Stimulated activated naive CD8-positive, alpha-beta T cell treated with anti-CD3 and anti-CD28 coated beads, Interleukin-15, Interleukin-2, amounts not matched to agents 100 ng/mL and 50 ng/mL, for 24 hours (primary cell): ENCODE measurements at regions not wholly inside any gene's neighbourhood (a gene's known extent, or its start where the extent isn't known, plus 50 kb on each side); places are given as distances from the start of the nearest gene placed in this dataset.

Source experiments
- H3K27ac Mint-ChIP-seq: one replicate; pipeline ENCODE4 v1.8.0; 2021; ENCODE audit warnings: mild to moderate bottlenecking, mixed read lengths
- H3K27me3 Mint-ChIP-seq: one replicate; pipeline ENCODE4 v1.8.0; 2021; ENCODE audit warnings: mixed read lengths
- H3K36me3 Mint-ChIP-seq: one replicate; pipeline ENCODE4 v1.8.0; 2021; ENCODE audit warnings: low read depth, mixed read lengths
- H3K4me1 Mint-ChIP-seq: one replicate; pipeline ENCODE4 v1.8.0; 2021; ENCODE audit warnings: low read depth, mixed read lengths
- H3K4me3 Mint-ChIP-seq: one replicate; pipeline ENCODE4 v1.8.0; 2021; ENCODE audit warnings: mild to moderate bottlenecking, mixed read lengths
- H3K9me3 Mint-ChIP-seq: one replicate; pipeline ENCODE4 v1.8.0; 2021; ENCODE audit warnings: mixed read lengths

DNA sequence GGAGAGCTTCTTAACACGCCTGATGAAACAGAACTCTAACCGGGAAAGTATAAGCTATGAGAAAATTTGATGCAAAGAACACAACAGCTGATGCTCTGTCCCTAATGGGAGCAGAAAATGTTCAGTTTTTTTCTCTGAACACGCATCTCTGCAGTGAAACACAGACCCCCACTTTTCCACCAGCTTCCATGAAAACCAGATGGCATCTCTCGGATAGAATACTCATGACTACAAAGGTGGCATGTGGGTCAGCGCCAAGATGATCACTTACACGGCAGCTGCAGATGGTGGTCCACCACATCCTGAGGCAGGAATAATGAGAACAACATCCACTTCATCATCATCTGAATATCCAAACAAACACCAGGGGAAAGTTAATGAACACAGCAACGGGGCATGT is 85.2 kb upstream of the CNR1 start:
- no peak overlapping the region for H3K4me3 Mint-ChIP-seq
- H3K9me3 Mint-ChIP-seq: peaks cover 11% of the 10 kb centered on the region
- no peaks in the 10 kb centered on the region for H3K36me3 Mint-ChIP-seq
- peaks cover 8% of the 10 kb centered on the region for H3K27me3 Mint-ChIP-seq
- H3K27ac Mint-ChIP-seq: no peak overlapping the region
- H3K4me1 Mint-ChIP-seq: no peaks in the 10 kb centered on the region

DNA sequence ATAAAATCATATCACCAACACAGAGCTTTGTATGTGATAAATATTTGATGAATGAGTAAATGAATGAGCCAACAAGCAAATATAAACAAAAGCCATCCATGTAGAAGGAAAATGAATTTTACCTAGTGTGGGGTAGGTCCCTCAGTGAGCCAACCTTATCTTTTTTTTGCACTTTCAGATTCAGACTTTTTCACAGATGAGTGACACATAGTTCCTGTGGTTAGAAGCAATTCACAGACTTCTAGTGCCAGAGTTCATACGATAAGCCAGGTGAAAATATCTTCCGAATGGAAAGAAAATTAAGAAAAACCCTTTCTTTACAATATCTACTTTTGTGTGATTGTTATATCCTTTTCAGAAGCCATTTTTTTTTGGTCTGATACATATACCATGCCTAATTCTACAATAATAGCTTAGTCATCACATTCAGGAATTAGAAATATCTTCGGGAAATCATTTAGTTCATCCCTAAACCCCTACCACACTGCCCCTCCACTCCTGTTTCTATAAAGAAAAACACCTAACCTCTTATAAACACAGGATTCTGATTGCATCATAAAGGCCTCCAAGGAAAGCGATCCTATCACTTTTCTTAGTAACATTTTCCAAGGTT is 82.7 kb upstream of the CNR1 start:
- Mint-ChIP-seq H3K27ac (no peak overlapping the region), H3K4me1 (no peaks in the 10 kb centered on the region), H3K9me3 (peaks cover 3% of the 10 kb centered on the region), H3K4me3 (no peak overlapping the region), H3K27me3 (peaks cover 8% of the 10 kb centered on the region), H3K36me3 (no peaks in the 10 kb centered on the region)

GRCh38 chr6:88246654-88247053 is 80.5 kb upstream of the CNR1 start:
- Mint-ChIP-seq H3K27ac (no peak overlapping the region), H3K27me3 (peaks cover 3% of the 10 kb centered on the region), H3K4me3 (no peak overlapping the region), H3K4me1 (no peaks in the 10 kb centered on the region), H3K9me3 (peaks cover 4% of the 10 kb centered on the region), H3K36me3 (no peaks in the 10 kb centered on the region)

DNA sequence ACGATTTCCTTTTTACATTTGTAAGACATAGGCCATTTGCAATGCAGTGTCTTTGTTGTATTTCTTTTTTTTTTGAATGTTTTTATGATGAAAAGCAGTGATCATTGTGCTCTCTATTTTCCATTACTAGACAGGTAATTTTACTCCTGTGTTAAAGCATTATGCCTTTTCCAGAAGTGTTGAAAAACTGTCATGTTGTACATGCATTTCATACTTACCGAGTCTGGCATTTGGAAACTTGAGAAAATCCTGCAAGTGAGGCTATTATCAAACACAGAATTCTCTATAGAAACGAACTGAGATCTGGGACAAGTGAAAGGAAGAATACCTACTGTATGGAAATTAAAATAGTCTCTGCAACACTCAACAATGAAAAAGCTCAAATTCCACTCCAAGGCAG is 78.6 kb upstream of the CNR1 start:
- peaks cover 3% of the 10 kb centered on the region for H3K27me3 Mint-ChIP-seq
- H3K4me3 Mint-ChIP-seq: no peak overlapping the region
- H3K4me1 Mint-ChIP-seq: no peaks in the 10 kb centered on the region
- H3K27ac Mint-ChIP-seq: no peak overlapping the region
- H3K9me3 Mint-ChIP-seq: peaks cover 4% of the 10 kb centered on the region
- no peaks in the 10 kb centered on the region for H3K36me3 Mint-ChIP-seq

DNA sequence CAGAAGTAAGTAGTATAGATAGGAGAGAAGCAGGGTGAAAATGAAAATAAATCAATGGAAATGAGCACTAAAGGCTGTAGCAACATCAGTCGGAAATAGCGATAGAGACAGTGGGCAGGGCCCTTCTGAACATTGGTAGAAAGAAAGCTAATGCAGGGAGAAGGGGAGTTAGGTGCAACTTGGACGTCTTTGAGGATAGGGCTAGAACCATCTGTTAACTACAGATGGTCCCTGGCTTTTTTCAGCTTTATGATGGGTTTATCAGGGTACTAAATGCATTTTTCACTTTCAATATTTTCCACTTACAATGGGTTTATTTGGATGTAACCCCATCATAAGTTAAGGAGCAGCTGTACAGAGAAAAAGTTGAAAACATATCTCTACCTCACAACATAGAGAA is 72.8 kb upstream of the CNR1 start:
- H3K4me3 Mint-ChIP-seq: no peak overlapping the region
- H3K4me1 Mint-ChIP-seq: no peaks in the 10 kb centered on the region
- H3K9me3 Mint-ChIP-seq: peaks cover 4% of the 10 kb centered on the region
- H3K36me3 Mint-ChIP-seq: no peaks in the 10 kb centered on the region
- H3K27me3 Mint-ChIP-seq: peaks cover 3% of the 10 kb centered on the region
- no peak overlapping the region for H3K27ac Mint-ChIP-seq

GRCh38 chr6:88238065-88238464 is 71.9 kb upstream of the CNR1 start:
- no peaks in the 10 kb centered on the region for H3K4me1 Mint-ChIP-seq
- peaks cover 5% of the 10 kb centered on the region for H3K9me3 Mint-ChIP-seq

GRCh38 chr6:88236612-88237360 is 70.6 kb upstream of the CNR1 start:
- H3K4me3 Mint-ChIP-seq: no peak overlapping the region
- H3K27me3 Mint-ChIP-seq: peaks cover 6% of the 10 kb centered on the region
- H3K36me3 Mint-ChIP-seq: no peaks in the 10 kb centered on the region
- no peaks in the 10 kb centered on the region for H3K4me1 Mint-ChIP-seq
- H3K9me3 Mint-ChIP-seq: peaks cover 9% of the 10 kb centered on the region
- H3K27ac Mint-ChIP-seq: no peak overlapping the region

More at GRCh38 chr6:88238065-88238464, 71.9 kb upstream of the CNR1 start:
- H3K27ac Mint-ChIP-seq: no peak overlapping the region
- no peak overlapping the region for H3K4me3 Mint-ChIP-seq
- H3K36me3 Mint-ChIP-seq: no peaks in the 10 kb centered on the region
- peaks cover 4% of the 10 kb centered on the region for H3K27me3 Mint-ChIP-seq

- peaks cover 6% of the 10 kb centered on the region for H3K27me3 Mint-ChIP-seq
- no peak overlapping the region for H3K27ac Mint-ChIP-seq
- H3K4me1 Mint-ChIP-seq: no peaks in the 10 kb centered on the region
- no peak overlapping the region for H3K4me3 Mint-ChIP-seq
- H3K9me3 Mint-ChIP-seq: peaks cover 29% of the 10 kb centered on the region
- no peaks in the 10 kb centered on the region for H3K36me3 Mint-ChIP-seq
Observed at GRCh38 chr6:88232753-88233152, 66.6 kb upstream of the CNR1 start.

DNA sequence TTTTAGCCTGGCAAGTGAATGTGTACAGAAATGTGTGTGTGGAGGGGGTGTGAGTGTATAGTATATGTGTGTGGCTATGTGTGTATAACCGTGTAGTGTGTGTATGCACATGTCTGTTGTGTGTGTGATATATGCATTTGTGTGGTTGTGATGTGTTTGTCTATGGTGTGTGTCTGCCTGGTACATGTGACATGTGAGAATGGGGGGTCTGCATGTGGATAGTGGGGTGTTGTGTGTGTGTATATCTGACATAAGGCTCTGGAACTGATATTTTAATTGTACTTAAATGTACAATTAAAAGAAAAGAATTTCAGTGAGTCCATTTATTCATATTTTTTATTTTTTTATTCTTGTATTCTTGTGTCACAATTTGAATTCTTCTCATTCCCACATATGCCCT is 57.2 kb upstream of the CNR1 start:
- Mint-ChIP-seq H3K27me3 (peaks cover 3% of the 10 kb centered on the region), H3K27ac (no peak overlapping the region), H3K36me3 (no peaks in the 10 kb centered on the region), H3K9me3 (peaks cover under 1% of the 10 kb centered on the region), H3K4me3 (no peak overlapping the region), H3K4me1 (no peaks in the 10 kb centered on the region)

DNA sequence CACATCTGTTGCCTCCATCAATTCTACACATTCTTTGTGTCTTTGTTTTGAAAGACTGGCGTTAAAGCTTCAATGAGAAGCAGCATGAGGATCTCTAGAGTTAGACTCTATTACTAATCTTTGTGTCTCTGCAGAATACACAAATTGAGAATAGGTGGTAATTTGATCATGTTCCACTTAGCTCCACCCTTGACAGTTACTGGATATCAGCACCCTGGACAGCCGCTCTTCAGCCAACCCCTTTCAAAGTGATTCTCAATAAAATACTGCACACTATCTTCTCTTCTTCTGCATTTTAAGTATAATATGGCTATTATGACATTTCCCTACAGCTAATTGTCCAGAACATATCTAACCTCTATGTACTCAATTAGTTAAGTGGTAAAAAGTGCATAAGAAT is 54.3 kb upstream of the CNR1 start:
- Mint-ChIP-seq H3K9me3 (no peaks in the 10 kb centered on the region), H3K4me3 (no peak overlapping the region), H3K27ac (no peak overlapping the region), H3K36me3 (no peaks in the 10 kb centered on the region), H3K27me3 (peaks cover 8% of the 10 kb centered on the region), H3K4me1 (no peaks in the 10 kb centered on the region)

DNA sequence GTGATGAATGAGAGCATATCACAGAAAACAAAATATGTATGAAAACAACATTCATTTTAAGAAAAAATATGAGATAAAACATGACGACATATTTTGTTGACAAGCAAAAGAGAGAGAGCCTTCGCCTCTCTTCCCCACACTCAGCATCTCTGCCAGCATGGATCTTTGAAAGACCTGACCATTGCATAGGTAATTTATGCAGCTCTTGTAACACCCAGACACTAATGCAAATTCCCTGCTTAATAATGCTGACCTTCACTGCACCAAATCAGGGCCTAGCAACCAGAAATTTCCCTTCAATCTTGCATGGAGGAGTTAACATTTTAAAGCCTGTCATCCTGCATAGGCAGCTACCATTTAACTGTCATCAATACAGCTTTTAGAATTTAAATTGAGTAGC is 50.0 kb upstream of the CNR1 start:
- H3K27me3 Mint-ChIP-seq: peaks cover 22% of the 10 kb centered on the region
- H3K36me3 Mint-ChIP-seq: no peaks in the 10 kb centered on the region
- H3K4me3 Mint-ChIP-seq: no peak overlapping the region
- no peak overlapping the region for H3K27ac Mint-ChIP-seq
- no peaks in the 10 kb centered on the region for H3K4me1 Mint-ChIP-seq
- no peaks in the 10 kb centered on the region for H3K9me3 Mint-ChIP-seq
